ENCODE measurements at regions not wholly inside any gene's neighbourhood (a gene's known extent, or its start where the extent isn't known, plus 50 kb on each side); places are given as distances from the start of the nearest gene placed in this dataset.
"Not testable (repeated sequence)": the region's sequence is repeated elsewhere in the genome, so short reads cannot be mapped to it uniquely, and the experiment has no call there.

- WGBS (ENCODE audit: insufficient coverage): 80% methylated on average over 2 of the region's 3 CpGs
- no peak overlapping the region for H3K27ac ChIP-seq (ENCODE audit: low read depth, low read length)
- DNase-seq (ENCODE audit: low read depth in 4 of 6, low spot score in 6 of 6): no peak
- H3K9me3 ChIP-seq (ENCODE audit: control insufficient read depth, insufficient read depth, low read length): no peaks in the 10 kb centered on the region
- no peak overlapping the region for H3K4me3 ChIP-seq (ENCODE audit: low read depth, low read length)
- H3K4me1 ChIP-seq (ENCODE audit: control insufficient read depth, insufficient read depth, low read length): no peaks in the 10 kb centered on the region
- no peaks in the 10 kb centered on the region for H3K27me3 ChIP-seq (ENCODE audit: control insufficient read depth, insufficient read depth, low read length)
- no peaks in the 10 kb centered on the region for H3K36me3 ChIP-seq (ENCODE audit: control insufficient read depth, insufficient read depth, low read length)
These were observed 187.7 kb downstream of the FCRL5 start for GRCh38 chr1:157364612-157365011.

- no peaks in the 10 kb centered on the region for H3K4me1 ChIP-seq (ENCODE audit: control insufficient read depth, insufficient read depth, low read length)
- peak in 2 of 6 donors; percentile 7 to 32 for DNase-seq (ENCODE audit: low read depth in 4 of 6, low spot score in 6 of 6)
- no peaks in the 10 kb centered on the region for H3K36me3 ChIP-seq (ENCODE audit: control insufficient read depth, insufficient read depth, low read length)
- WGBS (ENCODE audit: insufficient coverage): 86% methylated on average over 7 of the region's 7 CpGs
- no peaks in the 10 kb centered on the region for H3K27me3 ChIP-seq (ENCODE audit: control insufficient read depth, insufficient read depth, low read length)
- no peak overlapping the region for H3K4me3 ChIP-seq (ENCODE audit: low read depth, low read length)
- no peaks in the 10 kb centered on the region for H3K9me3 ChIP-seq (ENCODE audit: control insufficient read depth, insufficient read depth, low read length)
- no peak overlapping the region for H3K27ac ChIP-seq (ENCODE audit: low read depth, low read length)
These were observed 188.6 kb downstream of the FCRL5 start for GRCh38 chr1:157363660-157364140.

GRCh38 chr1:157360023-157360390, 192.3 kb downstream of the FCRL5 start:
- no peaks in the 10 kb centered on the region for H3K9me3 ChIP-seq (ENCODE audit: control insufficient read depth, insufficient read depth, low read length)
- H3K27ac ChIP-seq (ENCODE audit: low read depth, low read length): no peak overlapping the region

GRCh38 chr1:157359314-157360022, 192.8 kb downstream of the FCRL5 start:
- H3K9me3 ChIP-seq (ENCODE audit: control insufficient read depth, insufficient read depth, low read length): no peaks in the 10 kb centered on the region
- H3K27me3 ChIP-seq (ENCODE audit: control insufficient read depth, insufficient read depth, low read length): no peaks in the 10 kb centered on the region
- no peaks in the 10 kb centered on the region for H3K36me3 ChIP-seq (ENCODE audit: control insufficient read depth, insufficient read depth, low read length)
- no peak for DNase-seq (ENCODE audit: low read depth in 4 of 6, low spot score in 6 of 6)
- H3K4me1 ChIP-seq (ENCODE audit: control insufficient read depth, insufficient read depth, low read length): no peaks in the 10 kb centered on the region
- WGBS (ENCODE audit: insufficient coverage): 100% methylated on average over 2 of the region's 4 CpGs
- H3K27ac ChIP-seq (ENCODE audit: low read depth, low read length): no peak overlapping the region
- H3K4me3 ChIP-seq (ENCODE audit: low read depth, low read length): no peak overlapping the region

More at GRCh38 chr1:157360023-157360390, 192.3 kb downstream of the FCRL5 start:
- H3K4me1 ChIP-seq (ENCODE audit: control insufficient read depth, insufficient read depth, low read length): no peaks in the 10 kb centered on the region
- H3K27me3 ChIP-seq (ENCODE audit: control insufficient read depth, insufficient read depth, low read length): no peaks in the 10 kb centered on the region
- DNase-seq (ENCODE audit: low read depth in 4 of 6, low spot score in 6 of 6): no peak
- no peaks in the 10 kb centered on the region for H3K36me3 ChIP-seq (ENCODE audit: control insufficient read depth, insufficient read depth, low read length)
- H3K4me3 ChIP-seq (ENCODE audit: low read depth, low read length): no peak overlapping the region

- Histone ChIP-seq H3K36me3 (ENCODE audit: control insufficient read depth, insufficient read depth, low read length) (no peaks in the 10 kb centered on the region), H3K27ac (ENCODE audit: low read depth, low read length) (no peak overlapping the region), H3K4me1 (ENCODE audit: control insufficient read depth, insufficient read depth, low read length) (no peaks in the 10 kb centered on the region), H3K4me3 (ENCODE audit: low read depth, low read length) (no peak overlapping the region), H3K27me3 (ENCODE audit: control insufficient read depth, insufficient read depth, low read length) (no peaks in the 10 kb centered on the region), H3K9me3 (ENCODE audit: control insufficient read depth, insufficient read depth, low read length) (no peaks in the 10 kb centered on the region)
- no peak for DNase-seq (ENCODE audit: low read depth in 4 of 6, low spot score in 6 of 6)
- 64% methylated on average over 5 of the region's 5 CpGs for WGBS (ENCODE audit: insufficient coverage)
These were observed 195.2 kb downstream of the FCRL5 start for GRCh38 chr1:157357111-157357510.

- Histone ChIP-seq H3K9me3 (ENCODE audit: control insufficient read depth, insufficient read depth, low read length) (no peaks in the 10 kb centered on the region), H3K27ac (ENCODE audit: low read depth, low read length) (no peak overlapping the region), H3K4me3 (ENCODE audit: low read depth, low read length) (no peak overlapping the region), H3K27me3 (ENCODE audit: control insufficient read depth, insufficient read depth, low read length) (no peaks in the 10 kb centered on the region), H3K36me3 (ENCODE audit: control insufficient read depth, insufficient read depth, low read length) (no peaks in the 10 kb centered on the region), H3K4me1 (ENCODE audit: control insufficient read depth, insufficient read depth, low read length) (no peaks in the 10 kb centered on the region)
- 100% methylated on average over 1 of the region's 3 CpGs for WGBS (ENCODE audit: insufficient coverage)
- no peak for DNase-seq (ENCODE audit: low read depth in 4 of 6, low spot score in 6 of 6)
These were observed 195.7 kb downstream of the FCRL5 start for GRCh38 chr1:157356601-157357000.

- H3K4me3 ChIP-seq (ENCODE audit: low read depth, low read length): no peak overlapping the region
- 81% methylated on average over 2 of the region's 2 CpGs for WGBS (ENCODE audit: insufficient coverage)
- H3K36me3 ChIP-seq (ENCODE audit: control insufficient read depth, insufficient read depth, low read length): no peaks in the 10 kb centered on the region
- H3K4me1 ChIP-seq (ENCODE audit: control insufficient read depth, insufficient read depth, low read length): no peaks in the 10 kb centered on the region
- no peak overlapping the region for H3K27ac ChIP-seq (ENCODE audit: low read depth, low read length)
- no peaks in the 10 kb centered on the region for H3K27me3 ChIP-seq (ENCODE audit: control insufficient read depth, insufficient read depth, low read length)
- no peaks in the 10 kb centered on the region for H3K9me3 ChIP-seq (ENCODE audit: control insufficient read depth, insufficient read depth, low read length)
- no peak for DNase-seq (ENCODE audit: low read depth in 4 of 6, low spot score in 6 of 6)
These were observed 198.8 kb downstream of the FCRL5 start for GRCh38 chr1:157353546-157353945.

GRCh38 chr1:157352817-157353408, 199.4 kb downstream of the FCRL5 start:
- Histone ChIP-seq H3K9me3 (ENCODE audit: control insufficient read depth, insufficient read depth, low read length) (no peaks in the 10 kb centered on the region), H3K36me3 (ENCODE audit: control insufficient read depth, insufficient read depth, low read length) (no peaks in the 10 kb centered on the region), H3K27me3 (ENCODE audit: control insufficient read depth, insufficient read depth, low read length) (no peaks in the 10 kb centered on the region), H3K4me1 (ENCODE audit: control insufficient read depth, insufficient read depth, low read length) (no peaks in the 10 kb centered on the region), H3K4me3 (ENCODE audit: low read depth, low read length) (no peak overlapping the region), H3K27ac (ENCODE audit: low read depth, low read length) (no peak overlapping the region)
- no peak for DNase-seq (ENCODE audit: low read depth in 4 of 6, low spot score in 6 of 6)
- WGBS (ENCODE audit: insufficient coverage): 100% methylated on average over 1 of the region's 1 CpG

- DNase-seq (ENCODE audit: low read depth in 4 of 6, low spot score in 6 of 6): no peak
- H3K27me3 ChIP-seq (ENCODE audit: control insufficient read depth, insufficient read depth, low read length): no peaks in the 10 kb centered on the region
- 92% methylated on average over 3 of the region's 3 CpGs for WGBS (ENCODE audit: insufficient coverage)
- no peak overlapping the region for H3K4me3 ChIP-seq (ENCODE audit: low read depth, low read length)
- no peak overlapping the region for H3K27ac ChIP-seq (ENCODE audit: low read depth, low read length)
- H3K9me3 ChIP-seq (ENCODE audit: control insufficient read depth, insufficient read depth, low read length): no peaks in the 10 kb centered on the region
- H3K36me3 ChIP-seq (ENCODE audit: control insufficient read depth, insufficient read depth, low read length): no peaks in the 10 kb centered on the region
- H3K4me1 ChIP-seq (ENCODE audit: control insufficient read depth, insufficient read depth, low read length): no peaks in the 10 kb centered on the region
These were observed 200.1 kb downstream of the FCRL5 start for GRCh38 chr1:157352216-157352615.

- not testable (repeated sequence) for DNase-seq (ENCODE audit: low read depth in 4 of 6, low spot score in 6 of 6)
These were observed 200.5 kb downstream of the FCRL5 start for GRCh38 chr1:157351800-157352199.

More at GRCh38 chr1:157351800-157352199, 200.5 kb downstream of the FCRL5 start:
- WGBS (ENCODE audit: insufficient coverage): no CpG with 5 or more reads among the region's 2 CpGs
- not testable (repeated sequence) for H3K27ac ChIP-seq (ENCODE audit: low read depth, low read length); H3K36me3 ChIP-seq (ENCODE audit: control insufficient read depth, insufficient read depth, low read length); H3K4me1 ChIP-seq (ENCODE audit: control insufficient read depth, insufficient read depth, low read length); H3K9me3 ChIP-seq (ENCODE audit: control insufficient read depth, insufficient read depth, low read length); H3K27me3 ChIP-seq (ENCODE audit: control insufficient read depth, insufficient read depth, low read length); H3K4me3 ChIP-seq (ENCODE audit: low read depth, low read length)

Data from spinal cord (tissue), 9 donors.